Natural killer cell (primary cell): ENCODE measurements at regions not wholly inside any gene's neighbourhood (a gene's known extent, or its start where the extent isn't known, plus 50 kb on each side); places are given as distances from the start of the nearest gene placed in this dataset.

Experiments
- ATAC-seq, 3 donors: fragments of 150-1000 bp in 2 of 3; fragments of 200-7000 bp in 1 of 3; cut with Tn5 transposase; 1 replicate in 1 of 3; 2 replicates in 2 of 3; pipeline ENCODE4 v1.10.0; 2021; ENCODE audit warnings: mild to moderate bottlenecking in 2 of 3, moderate library complexity in 2 of 3
- DNase-seq, 2 donors: peaks; one replicate each; pipeline versions ENCODE4 v3.0.0 to v3.0.0-alpha.2; 2013 to 2021; ENCODE audit warnings: mixed read lengths in 1 of 2
- H3K27ac ChIP-seq: one replicate; pipeline ENCODE4 v1.5.1; 2013; ENCODE audit warnings: mild to moderate bottlenecking, low read length
- H3K27me3 ChIP-seq: one replicate; pipeline ENCODE4 v1.6.1; 2013; ENCODE audit warnings: low read length; ENCODE audit not compliant: control insufficient read depth, insufficient read depth
- H3K36me3 ChIP-seq: one replicate; pipeline ENCODE4 v1.6.1; 2013; ENCODE audit warnings: low read length; ENCODE audit not compliant: control insufficient read depth, insufficient read depth
- H3K4me1 ChIP-seq: one replicate; pipeline ENCODE4 v1.6.1; 2013; ENCODE audit warnings: low read length; ENCODE audit not compliant: control insufficient read depth, insufficient read depth
- H3K4me3 ChIP-seq: one replicate; pipeline ENCODE4 v1.5.1; 2013; ENCODE audit warnings: low read length
- H3K9me3 ChIP-seq: one replicate; pipeline ENCODE4 v1.6.1; 2013; ENCODE audit warnings: low read length; ENCODE audit not compliant: control insufficient read depth, insufficient read depth
- H3K27ac Mint-ChIP-seq, 2 donors: one replicate each; pipeline ENCODE4 v1.8.0; 2022; ENCODE audit warnings: mild to moderate bottlenecking in 2 of 2, mixed read lengths in 2 of 2, moderate library complexity in 1 of 2
- H3K27me3 Mint-ChIP-seq, 2 donors: one replicate each; pipeline ENCODE4 v1.8.0; 2022; ENCODE audit warnings: low read depth in 2 of 2, mixed read lengths in 2 of 2
- H3K36me3 Mint-ChIP-seq: one replicate; pipeline ENCODE4 v1.8.0; 2022; ENCODE audit warnings: mixed read lengths
- H3K4me1 Mint-ChIP-seq, 2 donors: one replicate each; pipeline ENCODE4 v1.8.0; 2022; ENCODE audit warnings: mixed read lengths in 2 of 2
- H3K4me3 Mint-ChIP-seq: one replicate; pipeline ENCODE4 v1.8.0; 2022; ENCODE audit warnings: mild to moderate bottlenecking, moderate library complexity, mixed read lengths
- H3K9me3 Mint-ChIP-seq, 2 donors: one replicate each; pipeline ENCODE4 v1.8.0; 2022; ENCODE audit warnings: mixed read lengths in 2 of 2
- WGBS: methylation state at CpG from one replicate; pipeline ENCODE4 v1.1.7; 2013; ENCODE audit warnings: missing lambda C conversion rate; ENCODE audit not compliant: insufficient coverage; 5-methylcytosine and 5-hydroxymethylcytosine counted together
- intact Hi-C: fragments of 100-400 bp; cut with micrococcal nuclease; formaldehyde crosslinking; loops from one replicate; pipeline ENCODE4 v1.14.2; 2022
- TF ChIP-seq, protein P1 (sequence below): fragments of 200-600 bp; IDR thresholded peaks from one replicate; pipeline ENCODE4 v1.8.0; 2022; ENCODE audit warnings: antibody characterized with exemption

GRCh38 chr6:92559003-92559402 is 860.4 kb downstream of the EPHA7 start:
- H3K36me3 Mint-ChIP-seq, result no peaks in the 10 kb centered on the region
- H3K9me3 Mint-ChIP-seq, result peaks cover 8 to 20% of the 10 kb centered on the region in 2 donors
- H3K27ac Mint-ChIP-seq, result no peak overlapping the region
- H3K4me3 ChIP-seq, result no peak overlapping the region
- H3K4me3 Mint-ChIP-seq, result no peak overlapping the region
- TF ChIP-seq, protein P1, sequence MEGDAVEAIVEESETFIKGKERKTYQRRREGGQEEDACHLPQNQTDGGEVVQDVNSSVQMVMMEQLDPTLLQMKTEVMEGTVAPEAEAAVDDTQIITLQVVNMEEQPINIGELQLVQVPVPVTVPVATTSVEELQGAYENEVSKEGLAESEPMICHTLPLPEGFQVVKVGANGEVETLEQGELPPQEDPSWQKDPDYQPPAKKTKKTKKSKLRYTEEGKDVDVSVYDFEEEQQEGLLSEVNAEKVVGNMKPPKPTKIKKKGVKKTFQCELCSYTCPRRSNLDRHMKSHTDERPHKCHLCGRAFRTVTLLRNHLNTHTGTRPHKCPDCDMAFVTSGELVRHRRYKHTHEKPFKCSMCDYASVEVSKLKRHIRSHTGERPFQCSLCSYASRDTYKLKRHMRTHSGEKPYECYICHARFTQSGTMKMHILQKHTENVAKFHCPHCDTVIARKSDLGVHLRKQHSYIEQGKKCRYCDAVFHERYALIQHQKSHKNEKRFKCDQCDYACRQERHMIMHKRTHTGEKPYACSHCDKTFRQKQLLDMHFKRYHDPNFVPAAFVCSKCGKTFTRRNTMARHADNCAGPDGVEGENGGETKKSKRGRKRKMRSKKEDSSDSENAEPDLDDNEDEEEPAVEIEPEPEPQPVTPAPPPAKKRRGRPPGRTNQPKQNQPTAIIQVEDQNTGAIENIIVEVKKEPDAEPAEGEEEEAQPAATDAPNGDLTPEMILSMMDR, result no peak
- intact Hi-C loops, result no loop called here
- H3K27me3 Mint-ChIP-seq, result no peaks in the 10 kb centered on the region
- no peaks in the 10 kb centered on the region for H3K36me3 ChIP-seq
- no peak for ATAC-seq
- no peak overlapping the region for H3K27ac ChIP-seq
- DNase-seq, result no peak
- H3K27me3 ChIP-seq, result no peaks in the 10 kb centered on the region
- no peaks in the 10 kb centered on the region for H3K4me1 Mint-ChIP-seq
- H3K9me3 ChIP-seq, result no peaks in the 10 kb centered on the region
- H3K4me1 ChIP-seq, result no peaks in the 10 kb centered on the region
- 82% methylated on average over 2 of the region's 2 CpGs for WGBS

- H3K36me3 Mint-ChIP-seq, result no peaks in the 10 kb centered on the region
- H3K9me3 Mint-ChIP-seq, result peaks cover 7 to 16% of the 10 kb centered on the region in 2 donors
- no peak for ATAC-seq
- intact Hi-C loops, result no loop called here
- DNase-seq, result no peak
- Histone ChIP-seq H3K36me3 (no peaks in the 10 kb centered on the region), H3K27me3 (no peaks in the 10 kb centered on the region), H3K27ac (no peak overlapping the region), H3K4me3 (no peak overlapping the region), H3K4me1 (no peaks in the 10 kb centered on the region), H3K9me3 (peaks cover 4% of the 10 kb centered on the region)
- H3K27me3 Mint-ChIP-seq, result no peaks in the 10 kb centered on the region
- H3K27ac Mint-ChIP-seq, result no peak overlapping the region
- H3K4me1 Mint-ChIP-seq, result no peaks in the 10 kb centered on the region
- no CpG with 5 or more reads among the region's 1 CpG for WGBS
- TF ChIP-seq, protein P1, result no peak
- no peak overlapping the region for H3K4me3 Mint-ChIP-seq
Measured at GRCh38 chr6:92550501-92550900, 868.9 kb downstream of the EPHA7 start.

GRCh38 chr6:92545861-92546260 is 873.5 kb downstream of the EPHA7 start:
- Histone ChIP-seq H3K27me3 (no peaks in the 10 kb centered on the region), H3K27ac (no peak overlapping the region), H3K36me3 (no peaks in the 10 kb centered on the region), H3K4me1 (no peaks in the 10 kb centered on the region), H3K9me3 (peaks cover 4% of the 10 kb centered on the region), H3K4me3 (no peak overlapping the region)
- Mint-ChIP-seq H3K36me3 (no peaks in the 10 kb centered on the region), H3K4me1 (no peaks in the 10 kb centered on the region), H3K27ac (no peak overlapping the region), H3K9me3 (peaks cover 9 to 21% of the 10 kb centered on the region in 2 donors), H3K27me3 (no peaks in the 10 kb centered on the region), H3K4me3 (no peak overlapping the region)
- intact Hi-C loops, result no loop called here
- no CpG with 5 or more reads among the region's 1 CpG for WGBS
- ATAC-seq (no peak), DNase-seq (no peak)
- TF ChIP-seq, protein P1, result no peak

GRCh38 chr6:92541448-92542060 is 877.8 kb downstream of the EPHA7 start:
- ATAC-seq (no peak), DNase-seq (no peak)
- WGBS, result 57% methylated on average over 1 of the region's 1 CpG
- H3K27ac ChIP-seq, result no peak overlapping the region
- H3K4me3 Mint-ChIP-seq, result no peak overlapping the region
- H3K36me3 ChIP-seq, result no peaks in the 10 kb centered on the region
- no peaks in the 10 kb centered on the region for H3K4me1 ChIP-seq
- H3K4me3 ChIP-seq, result no peak overlapping the region
- H3K27ac Mint-ChIP-seq, result no peak overlapping the region
- peaks cover 3% of the 10 kb centered on the region for H3K9me3 ChIP-seq
- intact Hi-C loops, result no loop called here
- H3K27me3 Mint-ChIP-seq, result no peaks in the 10 kb centered on the region
- peaks cover 5 to 15% of the 10 kb centered on the region in 2 donors for H3K9me3 Mint-ChIP-seq
- H3K36me3 Mint-ChIP-seq, result no peaks in the 10 kb centered on the region
- TF ChIP-seq, protein P1, result no peak
- no peaks in the 10 kb centered on the region for H3K27me3 ChIP-seq
- H3K4me1 Mint-ChIP-seq, result no peaks in the 10 kb centered on the region
